Hepatocyte (in vitro differentiated cells): ENCODE measurements at regions not wholly inside any gene's neighbourhood (a gene's known extent, or its start where the extent isn't known, plus 50 kb on each side); places are given as distances from the start of the nearest gene placed in this dataset.

Experiments
- EZH2phosphoT487 ChIP-seq: fragments of 200-600 bp; sonication (generic); IDR thresholded peaks from one replicate; pipeline ENCODE4 v1.6.1; 2018; ENCODE audit warnings: antibody characterized with exemption, mild to moderate bottlenecking, low read depth, moderate library complexity; ENCODE audit not compliant: unreplicated experiment, severe bottlenecking
- TF ChIP-seq, protein P1 (sequence below): fragments of 200-600 bp; sonication (generic); IDR thresholded peaks from 2 replicates; pipeline ENCODE4 v1.5.1; 2016; ENCODE audit warnings: antibody characterized with exemption, mild to moderate bottlenecking; ENCODE audit not compliant: poor library complexity

DNA sequence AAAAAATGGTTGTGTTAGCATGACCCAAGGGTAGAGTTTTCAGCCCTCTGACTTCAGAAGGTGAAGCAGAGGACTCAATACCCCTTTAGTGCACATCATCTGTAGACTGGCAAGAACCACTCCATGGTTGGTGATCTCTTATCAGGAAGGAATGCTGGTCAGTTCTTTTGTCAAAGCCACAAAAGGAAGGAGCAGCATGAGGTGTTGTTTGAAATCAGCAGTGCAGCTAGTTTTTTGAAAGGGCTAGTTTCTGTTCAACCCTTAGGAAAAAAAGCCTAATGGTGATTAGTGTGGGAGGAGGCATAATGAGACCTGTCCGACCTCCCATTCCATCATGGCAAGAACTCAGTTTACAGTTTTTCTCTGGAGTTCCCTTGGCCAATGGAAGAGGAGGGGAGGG lies 362.0 kb upstream of the CT83 start:
- TF ChIP-seq, protein P1, sequence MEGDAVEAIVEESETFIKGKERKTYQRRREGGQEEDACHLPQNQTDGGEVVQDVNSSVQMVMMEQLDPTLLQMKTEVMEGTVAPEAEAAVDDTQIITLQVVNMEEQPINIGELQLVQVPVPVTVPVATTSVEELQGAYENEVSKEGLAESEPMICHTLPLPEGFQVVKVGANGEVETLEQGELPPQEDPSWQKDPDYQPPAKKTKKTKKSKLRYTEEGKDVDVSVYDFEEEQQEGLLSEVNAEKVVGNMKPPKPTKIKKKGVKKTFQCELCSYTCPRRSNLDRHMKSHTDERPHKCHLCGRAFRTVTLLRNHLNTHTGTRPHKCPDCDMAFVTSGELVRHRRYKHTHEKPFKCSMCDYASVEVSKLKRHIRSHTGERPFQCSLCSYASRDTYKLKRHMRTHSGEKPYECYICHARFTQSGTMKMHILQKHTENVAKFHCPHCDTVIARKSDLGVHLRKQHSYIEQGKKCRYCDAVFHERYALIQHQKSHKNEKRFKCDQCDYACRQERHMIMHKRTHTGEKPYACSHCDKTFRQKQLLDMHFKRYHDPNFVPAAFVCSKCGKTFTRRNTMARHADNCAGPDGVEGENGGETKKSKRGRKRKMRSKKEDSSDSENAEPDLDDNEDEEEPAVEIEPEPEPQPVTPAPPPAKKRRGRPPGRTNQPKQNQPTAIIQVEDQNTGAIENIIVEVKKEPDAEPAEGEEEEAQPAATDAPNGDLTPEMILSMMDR: no peak
- no peak for TF ChIP-seq EZH2phosphoT487
